ENCODE measurements at regions not wholly inside any gene's neighbourhood (a gene's known extent, or its start where the extent isn't known, plus 50 kb on each side); places are given as distances from the start of the nearest gene placed in this dataset.

GRCh38 chr2:21469158-21469557, 345.4 kb downstream of the TDRD15 start:
- H3K4me1 ChIP-seq (ENCODE audit: control insufficient read depth, insufficient read depth, low read length), result no peaks in the 10 kb centered on the region
- no peak overlapping the region for H3K9ac ChIP-seq (ENCODE audit: low read length)
- H3K27me3 ChIP-seq (replicated peaks; ENCODE audit: control insufficient read depth, insufficient read depth, low read length), result no peaks in the 10 kb centered on the region
- DNase-seq (ENCODE audit: low read depth), result no peak
- no peaks in the 10 kb centered on the region for H3K9me3 ChIP-seq (ENCODE audit: control insufficient read depth, low read length)
- H3K4me3 ChIP-seq (ENCODE audit: low read length), result no peak overlapping the region
- H3K36me3 ChIP-seq (ENCODE audit: control insufficient read depth, insufficient read depth, low read length, severe bottlenecking), result no peaks in the 10 kb centered on the region

GRCh38 chr2:21469564-21469963, 345.8 kb downstream of the TDRD15 start:
- no peaks in the 10 kb centered on the region for H3K9me3 ChIP-seq (ENCODE audit: control insufficient read depth, low read length)
- H3K4me3 ChIP-seq (ENCODE audit: low read length), result no peak overlapping the region
- H3K27me3 ChIP-seq (replicated peaks; ENCODE audit: control insufficient read depth, insufficient read depth, low read length), result no peaks in the 10 kb centered on the region
- H3K4me1 ChIP-seq (ENCODE audit: control insufficient read depth, insufficient read depth, low read length), result no peaks in the 10 kb centered on the region
- no peaks in the 10 kb centered on the region for H3K36me3 ChIP-seq (ENCODE audit: control insufficient read depth, insufficient read depth, low read length, severe bottlenecking)
- no peak for DNase-seq (ENCODE audit: low read depth)
- H3K9ac ChIP-seq (ENCODE audit: low read length), result no peak overlapping the region

GRCh38 chr2:21480162-21480561, 356.4 kb downstream of the TDRD15 start:
- Histone ChIP-seq H3K9ac (ENCODE audit: low read length) (no peak overlapping the region), H3K4me1 (ENCODE audit: control insufficient read depth, insufficient read depth, low read length) (no peaks in the 10 kb centered on the region)

GRCh38 chr2:21484643-21485042, 360.9 kb downstream of the TDRD15 start:
- no peaks in the 10 kb centered on the region for H3K9me3 ChIP-seq (ENCODE audit: control insufficient read depth, low read length)
- H3K4me3 ChIP-seq (ENCODE audit: low read length), result no peak overlapping the region
- no peaks in the 10 kb centered on the region for H3K4me1 ChIP-seq (ENCODE audit: control insufficient read depth, insufficient read depth, low read length)
- H3K36me3 ChIP-seq (ENCODE audit: control insufficient read depth, insufficient read depth, low read length, severe bottlenecking), result no peaks in the 10 kb centered on the region
- DNase-seq (ENCODE audit: low read depth), result no peak
- no peaks in the 10 kb centered on the region for H3K27me3 ChIP-seq (replicated peaks; ENCODE audit: control insufficient read depth, insufficient read depth, low read length)
- no peak overlapping the region for H3K9ac ChIP-seq (ENCODE audit: low read length)

More at GRCh38 chr2:21480162-21480561, 356.4 kb downstream of the TDRD15 start:
- Histone ChIP-seq H3K9me3 (ENCODE audit: control insufficient read depth, low read length) (no peaks in the 10 kb centered on the region), H3K27me3 (replicated peaks; ENCODE audit: control insufficient read depth, insufficient read depth, low read length) (no peaks in the 10 kb centered on the region), H3K4me3 (ENCODE audit: low read length) (no peak overlapping the region), H3K36me3 (ENCODE audit: control insufficient read depth, insufficient read depth, low read length, severe bottlenecking) (no peaks in the 10 kb centered on the region)
- no peak for DNase-seq (ENCODE audit: low read depth)

- no peaks in the 10 kb centered on the region for H3K27me3 ChIP-seq (replicated peaks; ENCODE audit: control insufficient read depth, insufficient read depth, low read length)
- no peak overlapping the region for H3K9ac ChIP-seq (ENCODE audit: low read length)
- no peaks in the 10 kb centered on the region for H3K4me1 ChIP-seq (ENCODE audit: control insufficient read depth, insufficient read depth, low read length)
- no peaks in the 10 kb centered on the region for H3K9me3 ChIP-seq (ENCODE audit: control insufficient read depth, low read length)
- no peak overlapping the region for H3K4me3 ChIP-seq (ENCODE audit: low read length)
- H3K36me3 ChIP-seq (ENCODE audit: control insufficient read depth, insufficient read depth, low read length, severe bottlenecking), result no peaks in the 10 kb centered on the region
- no peak for DNase-seq (ENCODE audit: low read depth)
These were observed 362.7 kb downstream of the TDRD15 start for GRCh38 chr2:21486445-21486844.

- H3K9ac ChIP-seq (ENCODE audit: low read length), result no peak overlapping the region
- DNase-seq (ENCODE audit: low read depth), result no peak
- no peak overlapping the region for H3K4me3 ChIP-seq (ENCODE audit: low read length)
- H3K9me3 ChIP-seq (ENCODE audit: control insufficient read depth, low read length), result no peaks in the 10 kb centered on the region
- H3K4me1 ChIP-seq (ENCODE audit: control insufficient read depth, insufficient read depth, low read length), result no peaks in the 10 kb centered on the region
- no peaks in the 10 kb centered on the region for H3K36me3 ChIP-seq (ENCODE audit: control insufficient read depth, insufficient read depth, low read length, severe bottlenecking)
- no peaks in the 10 kb centered on the region for H3K27me3 ChIP-seq (replicated peaks; ENCODE audit: control insufficient read depth, insufficient read depth, low read length)
These were observed 365.3 kb downstream of the TDRD15 start for GRCh38 chr2:21489080-21489479.

- H3K9me3 ChIP-seq (ENCODE audit: control insufficient read depth, low read length), result no peaks in the 10 kb centered on the region
- H3K36me3 ChIP-seq (ENCODE audit: control insufficient read depth, insufficient read depth, low read length, severe bottlenecking), result no peaks in the 10 kb centered on the region
- no peak overlapping the region for H3K4me3 ChIP-seq (ENCODE audit: low read length)
- no peak for DNase-seq (ENCODE audit: low read depth)
- H3K4me1 ChIP-seq (ENCODE audit: control insufficient read depth, insufficient read depth, low read length), result no peaks in the 10 kb centered on the region
- no peak overlapping the region for H3K9ac ChIP-seq (ENCODE audit: low read length)
- H3K27me3 ChIP-seq (replicated peaks; ENCODE audit: control insufficient read depth, insufficient read depth, low read length), result no peaks in the 10 kb centered on the region
These were observed 374.2 kb downstream of the TDRD15 start for GRCh38 chr2:21498016-21498415.

- no peak overlapping the region for H3K4me3 ChIP-seq (ENCODE audit: low read length)
- H3K9ac ChIP-seq (ENCODE audit: low read length), result no peak overlapping the region
- no peaks in the 10 kb centered on the region for H3K4me1 ChIP-seq (ENCODE audit: control insufficient read depth, insufficient read depth, low read length)
- no peaks in the 10 kb centered on the region for H3K36me3 ChIP-seq (ENCODE audit: control insufficient read depth, insufficient read depth, low read length, severe bottlenecking)
- no peaks in the 10 kb centered on the region for H3K27me3 ChIP-seq (replicated peaks; ENCODE audit: control insufficient read depth, insufficient read depth, low read length)
- no peak for DNase-seq (ENCODE audit: low read depth)
- H3K9me3 ChIP-seq (ENCODE audit: control insufficient read depth, low read length), result peaks cover 4% of the 10 kb centered on the region
These were observed 376.7 kb downstream of the TDRD15 start for GRCh38 chr2:21500401-21500945.

- Histone ChIP-seq H3K27me3 (replicated peaks; ENCODE audit: control insufficient read depth, insufficient read depth, low read length) (no peaks in the 10 kb centered on the region), H3K9ac (ENCODE audit: low read length) (no peak overlapping the region), H3K4me1 (ENCODE audit: control insufficient read depth, insufficient read depth, low read length) (no peaks in the 10 kb centered on the region), H3K4me3 (ENCODE audit: low read length) (no peak overlapping the region), H3K9me3 (ENCODE audit: control insufficient read depth, low read length) (peaks cover 4% of the 10 kb centered on the region), H3K36me3 (ENCODE audit: control insufficient read depth, insufficient read depth, low read length, severe bottlenecking) (no peaks in the 10 kb centered on the region)
- no peak for DNase-seq (ENCODE audit: low read depth)
These were observed 377.7 kb downstream of the TDRD15 start for GRCh38 chr2:21501376-21502027.

GRCh38 chr2:21515903-21516302, 392.1 kb downstream of the TDRD15 start:
- H3K9ac ChIP-seq (ENCODE audit: low read length), result no peak overlapping the region
- DNase-seq (ENCODE audit: low read depth), result no peak
- no peaks in the 10 kb centered on the region for H3K9me3 ChIP-seq (ENCODE audit: control insufficient read depth, low read length)
- H3K4me1 ChIP-seq (ENCODE audit: control insufficient read depth, insufficient read depth, low read length), result no peaks in the 10 kb centered on the region
- no peak overlapping the region for H3K4me3 ChIP-seq (ENCODE audit: low read length)
- no peaks in the 10 kb centered on the region for H3K27me3 ChIP-seq (replicated peaks; ENCODE audit: control insufficient read depth, insufficient read depth, low read length)
- no peaks in the 10 kb centered on the region for H3K36me3 ChIP-seq (ENCODE audit: control insufficient read depth, insufficient read depth, low read length, severe bottlenecking)

- no peaks in the 10 kb centered on the region for H3K36me3 ChIP-seq (ENCODE audit: control insufficient read depth, insufficient read depth, low read length, severe bottlenecking)
- no peak for DNase-seq (ENCODE audit: low read depth)
- no peaks in the 10 kb centered on the region for H3K27me3 ChIP-seq (replicated peaks; ENCODE audit: control insufficient read depth, insufficient read depth, low read length)
- no peak overlapping the region for H3K4me3 ChIP-seq (ENCODE audit: low read length)
- no peaks in the 10 kb centered on the region for H3K9me3 ChIP-seq (ENCODE audit: control insufficient read depth, low read length)
- H3K4me1 ChIP-seq (ENCODE audit: control insufficient read depth, insufficient read depth, low read length), result no peaks in the 10 kb centered on the region
- no peak overlapping the region for H3K9ac ChIP-seq (ENCODE audit: low read length)
These were observed 395.6 kb downstream of the TDRD15 start for GRCh38 chr2:21519412-21519811.

- no peaks in the 10 kb centered on the region for H3K4me1 ChIP-seq (ENCODE audit: control insufficient read depth, insufficient read depth, low read length)
- DNase-seq (ENCODE audit: low read depth), result no peak
- H3K36me3 ChIP-seq (ENCODE audit: control insufficient read depth, insufficient read depth, low read length, severe bottlenecking), result no peaks in the 10 kb centered on the region
- no peaks in the 10 kb centered on the region for H3K27me3 ChIP-seq (replicated peaks; ENCODE audit: control insufficient read depth, insufficient read depth, low read length)
- no peak overlapping the region for H3K9ac ChIP-seq (ENCODE audit: low read length)
- H3K4me3 ChIP-seq (ENCODE audit: low read length), result no peak overlapping the region
- no peaks in the 10 kb centered on the region for H3K9me3 ChIP-seq (ENCODE audit: control insufficient read depth, low read length)
These were observed 396.1 kb downstream of the TDRD15 start for GRCh38 chr2:21519821-21520220.
